Effector memory CD8-positive, alpha-beta T cell (primary cell): ENCODE measurements at regions not wholly inside any gene's neighbourhood (a gene's known extent, or its start where the extent isn't known, plus 50 kb on each side); places are given as distances from the start of the nearest gene placed in this dataset.

Experiments used
- ATAC-seq: fragments of 150-1000 bp; cut with Tn5 transposase; replicated peaks from 2 replicates; pipeline ENCODE4 v1.10.0; 2021; ENCODE audit warnings: mild to moderate bottlenecking, moderate library complexity
- DNase-seq, 3 experiments: peaks; one replicate each; pipeline ENCODE4 v3.0.0; 2021
- H3K27ac Mint-ChIP-seq, 2 donors: one replicate each; pipeline ENCODE4 v1.8.0; 2022; ENCODE audit warnings: mild to moderate bottlenecking in 2 of 2, mixed read lengths in 2 of 2, moderate library complexity in 2 of 2
- H3K27me3 Mint-ChIP-seq, 2 donors: one replicate each; pipeline ENCODE4 v1.8.0; 2022; ENCODE audit warnings: mixed read lengths in 2 of 2
- H3K36me3 Mint-ChIP-seq: one replicate; pipeline ENCODE4 v1.8.0; 2022; ENCODE audit warnings: mild to moderate bottlenecking, moderate library complexity, mixed read lengths; ENCODE audit not compliant: insufficient read depth
- H3K4me1 Mint-ChIP-seq, 2 donors: one replicate each; pipeline ENCODE4 v1.8.0; 2022; ENCODE audit warnings: low read depth in 2 of 2, mixed read lengths in 2 of 2
- H3K4me3 Mint-ChIP-seq, 2 donors: one replicate each; pipeline ENCODE4 v1.8.0; 2022; ENCODE audit warnings: mild to moderate bottlenecking in 2 of 2, mixed read lengths in 2 of 2, moderate library complexity in 2 of 2
- H3K9me3 Mint-ChIP-seq, 2 donors: one replicate each; pipeline ENCODE4 v1.8.0; 2022; ENCODE audit warnings: mixed read lengths in 2 of 2

- Mint-ChIP-seq H3K27me3 (peaks cover 0 to 11% of the 10 kb centered on the region in 2 donors), H3K4me3 (no peak overlapping the region), H3K27ac (no peak overlapping the region), H3K9me3 (peaks cover 0 to 1% of the 10 kb centered on the region in 2 donors), H3K4me1 (no peaks in the 10 kb centered on the region), H3K36me3 (peaks cover 4% of the 10 kb centered on the region)
- ATAC-seq (no peak), DNase-seq (no peak)
Measured at GRCh38 chr14:66284346-66284745, 201.8 kb upstream of the CCDC196 start.

DNA sequence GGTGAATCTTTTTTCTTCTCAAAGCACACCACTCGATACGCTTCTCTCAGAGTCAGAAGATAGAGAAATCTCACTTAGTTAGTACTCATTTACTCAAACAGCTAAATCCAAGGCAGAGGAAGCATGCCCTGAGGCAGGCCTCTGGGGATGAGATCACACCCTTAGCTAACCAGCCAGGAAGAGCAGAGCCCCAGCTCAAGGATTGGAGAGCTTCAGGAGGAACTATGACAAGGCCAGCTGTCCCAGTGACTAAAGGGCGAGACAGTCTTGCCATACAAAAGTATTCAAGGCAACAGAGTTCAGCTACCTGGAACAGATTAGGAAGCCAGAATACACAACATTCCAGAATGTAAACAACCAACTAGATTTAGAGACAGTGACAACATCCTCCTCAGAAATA is 197.7 kb upstream of the CCDC196 start:
- peaks cover 0 to 1% of the 10 kb centered on the region in 2 donors for H3K9me3 Mint-ChIP-seq

GRCh38 chr14:66291756-66292155 is 194.4 kb upstream of the CCDC196 start:
- DNase-seq (no peak), ATAC-seq (no peak)
- Mint-ChIP-seq H3K4me1 (no peaks in the 10 kb centered on the region), H3K27ac (no peak overlapping the region), H3K27me3 (peaks cover 7 to 8% of the 10 kb centered on the region in 2 donors), H3K4me3 (no peak overlapping the region), H3K9me3 (peaks cover 0 to 3% of the 10 kb centered on the region in 2 donors), H3K36me3 (no peaks in the 10 kb centered on the region)

More for the DNA sequence above, 197.7 kb upstream of the CCDC196 start:
- no peaks in the 10 kb centered on the region for H3K4me1 Mint-ChIP-seq
- H3K4me3 Mint-ChIP-seq = no peak overlapping the region
- peaks cover 4% of the 10 kb centered on the region for H3K36me3 Mint-ChIP-seq
- no peak for ATAC-seq
- H3K27ac Mint-ChIP-seq = no peak overlapping the region
- H3K27me3 Mint-ChIP-seq = peaks cover 0 to 11% of the 10 kb centered on the region in 2 donors
- no peak for DNase-seq

GRCh38 chr14:66293533-66294105 is 192.6 kb upstream of the CCDC196 start:
- no peak for DNase-seq

DNA sequence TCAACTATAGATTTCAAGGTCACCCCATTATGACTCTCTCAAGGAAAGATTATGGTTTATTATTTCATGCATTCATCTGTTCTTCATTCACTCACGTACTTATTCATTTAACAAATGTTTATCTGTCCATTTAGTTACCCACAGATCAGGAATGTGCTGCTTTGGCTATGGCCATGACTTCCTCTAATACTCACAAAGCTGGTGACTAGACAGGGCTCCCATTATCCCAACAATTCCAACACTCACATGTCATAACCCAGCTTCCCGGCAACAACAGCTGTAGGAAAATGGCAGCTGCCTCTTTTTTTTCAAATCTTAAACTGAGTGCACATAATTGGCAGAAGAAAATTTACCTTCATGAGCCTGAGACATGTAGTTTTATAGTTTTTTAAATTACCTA is 190.8 kb upstream of the CCDC196 start:
- Mint-ChIP-seq H3K36me3 (no peaks in the 10 kb centered on the region), H3K4me1 (no peaks in the 10 kb centered on the region), H3K9me3 (peaks cover 0 to 2% of the 10 kb centered on the region in 2 donors), H3K4me3 (no peak overlapping the region), H3K27ac (no peak overlapping the region), H3K27me3 (peaks cover 0 to 20% of the 10 kb centered on the region in 2 donors)
- ATAC-seq (no peak), DNase-seq (no peak)

More at GRCh38 chr14:66293533-66294105, 192.6 kb upstream of the CCDC196 start:
- H3K9me3 Mint-ChIP-seq = peaks cover 0 to 2% of the 10 kb centered on the region in 2 donors
- H3K36me3 Mint-ChIP-seq = no peaks in the 10 kb centered on the region
- ATAC-seq = no peak
- H3K27ac Mint-ChIP-seq = no peak overlapping the region
- no peaks in the 10 kb centered on the region for H3K4me1 Mint-ChIP-seq
- H3K4me3 Mint-ChIP-seq = no peak overlapping the region
- H3K27me3 Mint-ChIP-seq = peaks cover 0 to 20% of the 10 kb centered on the region in 2 donors

DNA sequence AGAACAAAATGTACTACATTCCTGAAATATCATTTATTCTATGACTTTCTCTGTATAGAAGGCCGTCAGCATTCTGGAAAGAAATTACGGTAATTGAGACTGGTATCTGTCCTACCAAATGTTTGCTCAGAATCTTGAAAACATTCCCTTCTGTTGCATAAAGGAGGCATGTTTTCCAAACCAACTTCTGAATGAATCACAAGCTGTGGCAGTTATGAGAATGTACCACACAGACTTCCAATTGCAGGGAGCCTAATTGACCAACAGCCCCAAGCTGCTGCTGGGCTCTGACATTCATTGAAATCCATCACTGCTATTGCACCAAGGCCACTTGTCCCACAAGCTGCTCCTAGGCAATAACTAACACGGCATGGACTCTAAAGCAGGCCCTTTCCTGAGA is 185.3 kb upstream of the CCDC196 start:
- DNase-seq (no peak), ATAC-seq (no peak)
- no peak overlapping the region for H3K4me3 Mint-ChIP-seq
- H3K27ac Mint-ChIP-seq = no peak overlapping the region
- no peaks in the 10 kb centered on the region for H3K4me1 Mint-ChIP-seq
- H3K9me3 Mint-ChIP-seq = peaks cover 0 to 21% of the 10 kb centered on the region in 2 donors
- H3K27me3 Mint-ChIP-seq = peaks cover 0 to 13% of the 10 kb centered on the region in 2 donors
- no peaks in the 10 kb centered on the region for H3K36me3 Mint-ChIP-seq

- H3K27ac Mint-ChIP-seq = no peak overlapping the region
- H3K4me1 Mint-ChIP-seq = no peaks in the 10 kb centered on the region
- DNase-seq = no peak
- no peak overlapping the region for H3K4me3 Mint-ChIP-seq
- ATAC-seq = no peak
- no peaks in the 10 kb centered on the region for H3K36me3 Mint-ChIP-seq
- H3K27me3 Mint-ChIP-seq = peaks cover 0 to 4% of the 10 kb centered on the region in 2 donors
- H3K9me3 Mint-ChIP-seq = peaks cover 3 to 21% of the 10 kb centered on the region in 2 donors
Measured at GRCh38 chr14:66306101-66306500, 180.1 kb upstream of the CCDC196 start.

DNA sequence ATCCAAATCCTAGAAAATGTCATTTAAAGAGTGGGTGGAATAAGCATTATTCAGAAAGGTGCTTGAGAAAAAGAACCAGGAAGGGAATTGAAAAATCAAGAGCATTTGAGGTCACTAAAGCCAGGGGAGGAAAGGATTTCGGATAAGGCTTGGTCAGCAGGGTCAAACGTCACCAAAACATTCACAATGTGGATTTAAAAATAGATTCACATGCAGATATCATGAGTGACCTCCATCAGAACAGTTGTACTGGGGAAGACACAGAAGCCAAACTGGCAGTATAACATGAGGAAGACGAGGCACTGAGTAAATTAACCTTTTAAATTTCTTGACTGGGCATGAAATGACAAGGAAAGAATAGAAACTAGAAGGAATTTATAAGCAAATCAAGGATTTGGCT is 175.1 kb upstream of the CCDC196 start:
- Mint-ChIP-seq H3K27me3 (peaks cover 6 to 21% of the 10 kb centered on the region in 2 donors), H3K4me1 (peaks cover 0 to 1% of the 10 kb centered on the region in 2 donors), H3K36me3 (no peaks in the 10 kb centered on the region), H3K27ac (no peak overlapping the region), H3K9me3 (peaks cover 0 to 3% of the 10 kb centered on the region in 2 donors), H3K4me3 (no peak overlapping the region)
- no peak for DNase-seq
- ATAC-seq = no peak

DNA sequence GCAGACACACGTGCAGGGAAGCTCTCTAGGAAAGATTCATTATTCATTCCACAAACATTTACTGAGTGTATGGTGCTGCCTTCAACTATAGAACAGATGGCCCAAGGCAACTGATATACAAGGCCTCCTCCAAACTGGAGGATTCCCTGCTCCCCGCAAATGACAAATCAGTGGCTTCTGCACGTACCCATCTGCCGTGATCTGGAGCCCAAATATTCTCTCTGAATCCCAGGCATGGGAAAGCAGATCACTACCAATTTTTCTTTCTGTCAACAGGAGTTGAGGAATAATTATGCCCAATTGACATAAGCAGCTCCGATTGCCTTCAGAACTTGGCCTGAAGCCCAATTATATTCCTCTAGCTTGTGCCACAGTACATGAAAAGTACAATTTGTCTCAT is 174.2 kb upstream of the CCDC196 start:
- H3K4me1 Mint-ChIP-seq = peaks cover 0 to 3% of the 10 kb centered on the region in 2 donors
- H3K27ac Mint-ChIP-seq = no peak overlapping the region
- H3K36me3 Mint-ChIP-seq = no peaks in the 10 kb centered on the region
- no peak for DNase-seq
- ATAC-seq = no peak
- peaks cover 6 to 21% of the 10 kb centered on the region in 2 donors for H3K27me3 Mint-ChIP-seq
- peaks cover under 1 to 3% of the 10 kb centered on the region in 2 donors for H3K9me3 Mint-ChIP-seq
- no peak overlapping the region for H3K4me3 Mint-ChIP-seq

DNA sequence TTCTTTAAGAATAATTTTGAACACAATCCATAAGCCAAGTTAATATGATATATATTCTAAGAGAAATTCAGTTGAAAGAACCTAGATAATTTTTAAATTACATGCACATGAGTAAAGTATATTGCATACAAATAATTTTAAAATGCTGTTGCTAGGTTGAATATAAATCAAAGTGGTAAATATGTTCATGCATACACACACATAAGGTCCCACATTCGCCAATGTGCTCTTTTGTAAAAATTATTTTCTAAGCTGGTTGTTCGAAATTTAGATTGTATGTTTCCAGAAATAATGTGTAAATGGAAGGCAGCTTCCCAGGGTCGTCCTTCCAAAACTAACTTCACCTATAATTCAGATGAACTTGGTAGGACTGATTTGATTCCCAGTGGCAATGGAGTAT is 173.7 kb upstream of the CCDC196 start:
- Mint-ChIP-seq H3K36me3 (no peaks in the 10 kb centered on the region), H3K9me3 (peaks cover 3 to 5% of the 10 kb centered on the region in 2 donors), H3K4me3 (no peak overlapping the region), H3K4me1 (peaks cover 0 to 3% of the 10 kb centered on the region in 2 donors), H3K27me3 (peaks cover 6 to 21% of the 10 kb centered on the region in 2 donors), H3K27ac (no peak overlapping the region)
- ATAC-seq (no peak), DNase-seq (no peak)

DNA sequence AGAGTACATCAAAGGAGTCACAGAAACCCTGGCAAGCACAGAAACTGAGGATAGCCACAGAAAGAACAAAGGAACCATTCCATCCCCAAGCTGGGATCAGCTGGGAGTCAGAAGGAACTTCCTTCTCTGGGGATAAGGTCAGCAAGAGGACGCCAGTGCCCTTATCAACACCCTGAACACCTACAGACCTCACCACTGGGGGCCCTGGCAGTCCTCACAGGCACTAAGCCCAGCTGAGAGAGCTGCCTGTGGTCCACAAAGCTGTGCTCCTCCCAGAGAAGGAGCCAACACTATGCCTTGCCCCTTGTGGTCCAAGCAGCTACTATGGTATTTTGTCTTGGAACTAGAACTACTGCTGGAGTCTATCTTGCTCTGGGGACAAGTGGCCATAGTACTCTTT is 171.1 kb upstream of the CCDC196 start:
- Mint-ChIP-seq H3K9me3 (peaks cover 2 to 17% of the 10 kb centered on the region in 2 donors), H3K27me3 (peaks cover 6 to 21% of the 10 kb centered on the region in 2 donors), H3K27ac (no peak overlapping the region), H3K36me3 (no peaks in the 10 kb centered on the region), H3K4me1 (peaks cover 0 to 3% of the 10 kb centered on the region in 2 donors), H3K4me3 (no peak overlapping the region)
- no peak for DNase-seq
- no peak for ATAC-seq

DNA sequence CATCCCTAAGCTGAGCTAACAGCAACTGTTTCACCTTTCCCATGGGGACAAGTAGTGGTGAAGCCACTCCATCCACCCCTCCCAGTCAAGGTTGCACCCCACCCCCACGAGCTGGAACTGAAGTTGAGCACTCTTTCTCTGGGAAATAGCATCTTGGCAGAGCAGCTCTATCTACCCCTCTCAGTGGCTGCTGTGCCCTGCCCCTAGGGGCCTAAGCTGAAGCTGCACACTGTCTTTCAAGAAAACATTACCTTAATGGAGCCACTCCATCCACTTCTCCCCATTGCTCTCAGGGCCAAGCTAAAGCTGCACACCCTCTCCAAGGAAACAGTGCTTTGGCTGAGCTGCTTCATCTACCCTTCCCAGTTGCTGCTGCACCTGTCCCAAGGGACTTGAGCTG is 170.6 kb upstream of the CCDC196 start:
- peaks cover 6 to 21% of the 10 kb centered on the region in 2 donors for H3K27me3 Mint-ChIP-seq
- ATAC-seq (no peak), DNase-seq (no peak)
- H3K4me1 Mint-ChIP-seq = peaks cover 0 to 3% of the 10 kb centered on the region in 2 donors
- H3K9me3 Mint-ChIP-seq = peaks cover 2 to 22% of the 10 kb centered on the region in 2 donors
- H3K4me3 Mint-ChIP-seq = no peak overlapping the region
- no peak overlapping the region for H3K27ac Mint-ChIP-seq
- H3K36me3 Mint-ChIP-seq = no peaks in the 10 kb centered on the region

DNA sequence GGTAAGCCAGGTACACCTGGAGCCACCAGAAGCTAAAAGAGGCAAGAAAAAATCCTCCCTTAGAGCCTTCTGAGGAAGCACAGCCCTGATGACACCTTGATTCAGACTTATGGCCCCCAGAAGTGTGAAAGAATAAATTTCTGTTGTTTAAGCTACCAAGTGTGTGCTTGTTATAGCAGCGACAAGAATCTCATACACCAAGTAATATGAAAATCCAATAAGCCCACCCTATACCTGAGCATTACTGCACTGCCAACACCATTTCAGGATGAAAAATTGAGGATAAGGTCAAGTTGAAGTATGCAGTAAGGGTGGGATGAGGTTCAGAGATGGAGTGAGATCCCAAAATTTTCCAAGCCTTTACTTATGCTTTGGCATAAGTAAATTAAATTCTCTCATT is 163.6 kb upstream of the CCDC196 start:
- no peak overlapping the region for H3K4me3 Mint-ChIP-seq
- no peak for DNase-seq
- ATAC-seq = no peak
- H3K36me3 Mint-ChIP-seq = no peaks in the 10 kb centered on the region
- peaks cover 2 to 19% of the 10 kb centered on the region in 2 donors for H3K9me3 Mint-ChIP-seq
- H3K4me1 Mint-ChIP-seq = no peaks in the 10 kb centered on the region
- H3K27ac Mint-ChIP-seq = no peak overlapping the region
- H3K27me3 Mint-ChIP-seq = peaks cover 0 to 6% of the 10 kb centered on the region in 2 donors

DNA sequence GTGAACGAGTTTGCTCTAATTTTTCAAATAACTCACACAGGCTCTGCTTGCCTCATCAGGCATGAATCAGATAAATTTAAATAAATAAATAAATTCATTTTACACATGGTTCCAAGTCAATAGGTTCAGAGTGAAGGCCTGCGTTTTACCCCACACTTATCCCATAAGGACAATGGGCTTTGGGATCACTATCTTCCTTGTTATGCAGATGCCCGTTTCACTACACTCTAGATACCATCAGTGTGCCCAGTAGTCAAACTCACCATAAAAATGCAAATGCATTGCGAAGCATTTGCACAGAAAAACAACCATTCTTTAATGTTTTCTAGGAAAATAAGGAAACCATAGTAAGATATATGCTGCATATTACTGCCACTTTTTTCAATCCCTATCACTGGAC is 155.9 kb upstream of the CCDC196 start:
- no peak overlapping the region for H3K27ac Mint-ChIP-seq
- no peaks in the 10 kb centered on the region for H3K4me1 Mint-ChIP-seq
- H3K4me3 Mint-ChIP-seq = no peak overlapping the region
- H3K36me3 Mint-ChIP-seq = no peaks in the 10 kb centered on the region
- H3K9me3 Mint-ChIP-seq = no peaks in the 10 kb centered on the region
- DNase-seq (no peak), ATAC-seq (no peak)
- H3K27me3 Mint-ChIP-seq = peaks cover 17 to 30% of the 10 kb centered on the region in 2 donors
